Natural killer cell (primary cell): ENCODE measurements at regions not wholly inside any gene's neighbourhood (a gene's known extent, or its start where the extent isn't known, plus 50 kb on each side); places are given as distances from the start of the nearest gene placed in this dataset.

ENCODE experiments used
- ATAC-seq, 3 donors: fragments of 150-1000 bp in 2 of 3; fragments of 200-7000 bp in 1 of 3; cut with Tn5 transposase; 1 replicate in 1 of 3; 2 replicates in 2 of 3; pipeline ENCODE4 v1.10.0; 2021; ENCODE audit warnings: mild to moderate bottlenecking in 2 of 3, moderate library complexity in 2 of 3
- DNase-seq, 2 donors: peaks; one replicate each; pipeline versions ENCODE4 v3.0.0 to v3.0.0-alpha.2; 2013 to 2021; ENCODE audit warnings: mixed read lengths in 1 of 2
- H3K27ac ChIP-seq: one replicate; pipeline ENCODE4 v1.5.1; 2013; ENCODE audit warnings: mild to moderate bottlenecking, low read length
- H3K27me3 ChIP-seq: one replicate; pipeline ENCODE4 v1.6.1; 2013; ENCODE audit warnings: low read length; ENCODE audit not compliant: control insufficient read depth, insufficient read depth
- H3K36me3 ChIP-seq: one replicate; pipeline ENCODE4 v1.6.1; 2013; ENCODE audit warnings: low read length; ENCODE audit not compliant: control insufficient read depth, insufficient read depth
- H3K4me1 ChIP-seq: one replicate; pipeline ENCODE4 v1.6.1; 2013; ENCODE audit warnings: low read length; ENCODE audit not compliant: control insufficient read depth, insufficient read depth
- H3K4me3 ChIP-seq: one replicate; pipeline ENCODE4 v1.5.1; 2013; ENCODE audit warnings: low read length
- H3K9me3 ChIP-seq: one replicate; pipeline ENCODE4 v1.6.1; 2013; ENCODE audit warnings: low read length; ENCODE audit not compliant: control insufficient read depth, insufficient read depth
- H3K27ac Mint-ChIP-seq, 2 donors: one replicate each; pipeline ENCODE4 v1.8.0; 2022; ENCODE audit warnings: mild to moderate bottlenecking in 2 of 2, mixed read lengths in 2 of 2, moderate library complexity in 1 of 2
- H3K27me3 Mint-ChIP-seq, 2 donors: one replicate each; pipeline ENCODE4 v1.8.0; 2022; ENCODE audit warnings: low read depth in 2 of 2, mixed read lengths in 2 of 2
- H3K36me3 Mint-ChIP-seq: one replicate; pipeline ENCODE4 v1.8.0; 2022; ENCODE audit warnings: mixed read lengths
- H3K4me1 Mint-ChIP-seq, 2 donors: one replicate each; pipeline ENCODE4 v1.8.0; 2022; ENCODE audit warnings: mixed read lengths in 2 of 2
- H3K4me3 Mint-ChIP-seq: one replicate; pipeline ENCODE4 v1.8.0; 2022; ENCODE audit warnings: mild to moderate bottlenecking, moderate library complexity, mixed read lengths
- H3K9me3 Mint-ChIP-seq, 2 donors: one replicate each; pipeline ENCODE4 v1.8.0; 2022; ENCODE audit warnings: mixed read lengths in 2 of 2
- WGBS: methylation state at CpG from one replicate; pipeline ENCODE4 v1.1.7; 2013; ENCODE audit warnings: missing lambda C conversion rate; ENCODE audit not compliant: insufficient coverage; 5-methylcytosine and 5-hydroxymethylcytosine counted together
- intact Hi-C: fragments of 100-400 bp; cut with micrococcal nuclease; formaldehyde crosslinking; loops from one replicate; pipeline ENCODE4 v1.14.2; 2022
- TF ChIP-seq, protein P1 (sequence below): fragments of 200-600 bp; IDR thresholded peaks from one replicate; pipeline ENCODE4 v1.8.0; 2022; ENCODE audit warnings: antibody characterized with exemption

DNA sequence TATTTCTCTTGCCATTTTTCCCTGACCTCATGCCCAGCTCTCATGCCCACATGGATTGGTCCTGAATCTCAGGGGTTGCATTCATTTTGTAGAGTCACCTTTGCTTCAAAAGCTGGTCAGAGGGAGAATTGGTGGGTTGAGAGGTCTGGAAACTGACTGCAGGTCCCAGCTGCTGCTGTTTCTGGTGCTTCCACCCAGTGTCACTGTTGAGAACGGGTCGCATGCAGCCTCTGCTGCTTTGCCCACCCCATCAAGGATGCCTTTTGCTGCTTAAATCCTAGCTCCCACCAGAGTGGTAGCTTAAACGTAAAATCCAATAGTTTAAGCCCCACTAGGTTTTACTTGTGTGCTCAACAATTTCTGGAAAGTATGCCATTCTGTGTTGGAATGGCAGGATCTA, 211.4 kb upstream of the TSHZ2 start:
- no peaks in the 10 kb centered on the region for H3K4me1 ChIP-seq
- no peaks in the 10 kb centered on the region for H3K9me3 ChIP-seq
- DNase-seq (no peak), ATAC-seq (no peak)
- no peaks in the 10 kb centered on the region for H3K27me3 Mint-ChIP-seq
- no peaks in the 10 kb centered on the region for H3K4me1 Mint-ChIP-seq
- no peak overlapping the region for H3K27ac ChIP-seq
- TF ChIP-seq, protein P1, sequence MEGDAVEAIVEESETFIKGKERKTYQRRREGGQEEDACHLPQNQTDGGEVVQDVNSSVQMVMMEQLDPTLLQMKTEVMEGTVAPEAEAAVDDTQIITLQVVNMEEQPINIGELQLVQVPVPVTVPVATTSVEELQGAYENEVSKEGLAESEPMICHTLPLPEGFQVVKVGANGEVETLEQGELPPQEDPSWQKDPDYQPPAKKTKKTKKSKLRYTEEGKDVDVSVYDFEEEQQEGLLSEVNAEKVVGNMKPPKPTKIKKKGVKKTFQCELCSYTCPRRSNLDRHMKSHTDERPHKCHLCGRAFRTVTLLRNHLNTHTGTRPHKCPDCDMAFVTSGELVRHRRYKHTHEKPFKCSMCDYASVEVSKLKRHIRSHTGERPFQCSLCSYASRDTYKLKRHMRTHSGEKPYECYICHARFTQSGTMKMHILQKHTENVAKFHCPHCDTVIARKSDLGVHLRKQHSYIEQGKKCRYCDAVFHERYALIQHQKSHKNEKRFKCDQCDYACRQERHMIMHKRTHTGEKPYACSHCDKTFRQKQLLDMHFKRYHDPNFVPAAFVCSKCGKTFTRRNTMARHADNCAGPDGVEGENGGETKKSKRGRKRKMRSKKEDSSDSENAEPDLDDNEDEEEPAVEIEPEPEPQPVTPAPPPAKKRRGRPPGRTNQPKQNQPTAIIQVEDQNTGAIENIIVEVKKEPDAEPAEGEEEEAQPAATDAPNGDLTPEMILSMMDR, result no peak
- H3K36me3 Mint-ChIP-seq, result no peaks in the 10 kb centered on the region
- H3K36me3 ChIP-seq, result no peaks in the 10 kb centered on the region
- H3K4me3 Mint-ChIP-seq, result no peak overlapping the region
- no peak overlapping the region for H3K4me3 ChIP-seq
- intact Hi-C loops, result no loop called here
- H3K9me3 Mint-ChIP-seq, result peaks cover 0 to 2% of the 10 kb centered on the region in 2 donors
- H3K27me3 ChIP-seq, result no peaks in the 10 kb centered on the region
- H3K27ac Mint-ChIP-seq, result no peak overlapping the region
- WGBS, result 78% methylated on average over 3 of the region's 3 CpGs

DNA sequence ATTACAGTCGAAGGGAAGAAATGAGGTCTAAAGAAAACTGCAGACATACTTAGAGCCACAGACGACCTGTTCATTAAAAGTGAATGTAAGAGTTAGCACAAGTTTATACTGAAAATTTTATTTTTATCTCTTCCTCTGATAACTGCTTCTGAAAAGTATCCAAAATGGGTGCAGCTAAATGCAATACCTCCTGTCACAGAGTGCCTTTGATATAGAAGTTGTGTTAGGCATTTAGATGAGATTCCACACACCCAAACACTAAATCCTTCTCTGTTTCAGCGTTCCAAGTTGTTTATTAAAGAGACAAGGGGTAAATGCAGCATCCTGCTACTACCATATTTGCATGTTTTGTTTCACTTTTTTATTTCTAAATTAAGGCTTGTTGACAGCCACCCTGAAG, 214.7 kb upstream of the TSHZ2 start:
- TF ChIP-seq, protein P1, result no peak
- no peaks in the 10 kb centered on the region for H3K36me3 ChIP-seq
- Mint-ChIP-seq H3K4me1 (no peaks in the 10 kb centered on the region), H3K36me3 (no peaks in the 10 kb centered on the region), H3K9me3 (no peaks in the 10 kb centered on the region), H3K27me3 (no peaks in the 10 kb centered on the region), H3K27ac (no peak overlapping the region), H3K4me3 (no peak overlapping the region)
- no peaks in the 10 kb centered on the region for H3K4me1 ChIP-seq
- WGBS, result no CpG with 5 or more reads among the region's 3 CpGs
- no peak overlapping the region for H3K4me3 ChIP-seq
- H3K9me3 ChIP-seq, result no peaks in the 10 kb centered on the region
- DNase-seq (no peak), ATAC-seq (no peak)
- H3K27ac ChIP-seq, result no peak overlapping the region
- no peaks in the 10 kb centered on the region for H3K27me3 ChIP-seq
- intact Hi-C loops, result no loop called here

DNA sequence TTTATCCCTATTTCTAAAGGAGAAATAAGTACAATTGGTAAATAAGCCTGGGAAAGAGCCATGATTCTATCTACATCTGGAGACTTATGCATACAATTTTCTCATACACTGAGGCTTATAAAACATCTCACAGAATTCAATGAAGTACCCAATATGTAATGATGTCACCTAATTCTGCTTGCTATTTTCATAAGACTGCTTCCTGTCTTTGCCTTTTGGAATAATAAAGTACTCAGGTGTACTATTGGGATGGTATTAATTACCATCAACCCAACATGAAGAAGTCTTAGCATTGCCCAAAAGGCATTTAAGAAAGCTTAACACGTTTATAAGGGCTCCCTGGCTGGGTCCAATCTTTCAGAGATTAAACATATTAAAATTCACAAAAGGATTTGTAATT, 216.4 kb upstream of the TSHZ2 start:
- intact Hi-C loops, result no loop called here
- Mint-ChIP-seq H3K4me3 (no peak overlapping the region), H3K27me3 (no peaks in the 10 kb centered on the region), H3K36me3 (no peaks in the 10 kb centered on the region), H3K4me1 (no peaks in the 10 kb centered on the region), H3K9me3 (no peaks in the 10 kb centered on the region), H3K27ac (no peak overlapping the region)
- Histone ChIP-seq H3K36me3 (no peaks in the 10 kb centered on the region), H3K4me3 (no peak overlapping the region), H3K4me1 (no peaks in the 10 kb centered on the region), H3K27ac (no peak overlapping the region), H3K27me3 (no peaks in the 10 kb centered on the region), H3K9me3 (no peaks in the 10 kb centered on the region)
- TF ChIP-seq, protein P1, result no peak
- no CpG with 5 or more reads among the region's 1 CpG for WGBS
- DNase-seq (no peak), ATAC-seq (no peak)

DNA sequence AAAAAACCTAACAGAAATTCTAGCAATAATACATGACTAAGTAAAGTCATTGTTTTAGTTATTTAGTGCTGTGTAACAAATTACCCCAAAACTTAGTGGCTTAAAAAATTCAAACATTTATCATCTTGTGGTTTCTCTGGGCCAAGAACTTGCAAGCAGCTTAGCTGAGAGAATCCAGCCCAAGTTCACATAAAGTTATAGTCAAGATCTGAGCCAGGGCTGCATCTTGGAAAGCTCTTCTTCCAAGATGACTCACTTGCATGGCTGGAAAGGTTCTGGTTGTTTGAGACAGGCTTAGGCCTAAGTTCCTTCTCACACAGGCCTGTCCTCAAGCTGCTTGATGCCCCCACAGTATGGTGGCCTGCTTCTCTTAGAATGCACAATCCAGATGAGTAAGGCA, 217.8 kb upstream of the TSHZ2 start:
- TF ChIP-seq, protein P1, result no peak
- H3K36me3 Mint-ChIP-seq, result no peaks in the 10 kb centered on the region
- ATAC-seq, result no peak
- no peaks in the 10 kb centered on the region for H3K4me1 Mint-ChIP-seq
- intact Hi-C loops, result no loop called here
- Histone ChIP-seq H3K4me3 (no peak overlapping the region), H3K36me3 (no peaks in the 10 kb centered on the region), H3K9me3 (no peaks in the 10 kb centered on the region), H3K4me1 (no peaks in the 10 kb centered on the region), H3K27ac (no peak overlapping the region), H3K27me3 (no peaks in the 10 kb centered on the region)
- H3K9me3 Mint-ChIP-seq, result no peaks in the 10 kb centered on the region
- no peak overlapping the region for H3K27ac Mint-ChIP-seq
- H3K4me3 Mint-ChIP-seq, result no peak overlapping the region
- DNase-seq, result no peak
- no peaks in the 10 kb centered on the region for H3K27me3 Mint-ChIP-seq
